SKM-1 (cell line): ENCODE measurements at regions not wholly inside any gene's neighbourhood (a gene's known extent, or its start where the extent isn't known, plus 50 kb on each side); places are given as distances from the start of the nearest gene placed in this dataset.
"Not testable (repeated sequence)": the region's sequence is repeated elsewhere in the genome, so short reads cannot be mapped to it uniquely, and the experiment has no call there.

ENCODE experiments used
- DNase-seq: peaks from one replicate; lab custom pipeline; 2025; ENCODE audit not compliant: unreplicated experiment; lab: John Stamatoyannopoulos, UW

GRCh38 chr2:234203135-234203984, 152.9 kb downstream of the SPP2 start:
- no peak for DNase-seq

- DNase-seq = no peak
These were observed 152.1 kb downstream of the SPP2 start for GRCh38 chr2:234202601-234203000.

- no peak for DNase-seq
These were observed 149.5 kb downstream of the SPP2 start for GRCh38 chr2:234199996-234200395.

- DNase-seq = no peak
These were observed 148.5 kb downstream of the SPP2 start for GRCh38 chr2:234198976-234199375.

GRCh38 chr2:234195516-234195915, 145.0 kb downstream of the SPP2 start:
- DNase-seq = no peak

- DNase-seq = no peak
These were observed 143.6 kb downstream of the SPP2 start for GRCh38 chr2:234193977-234194563.

GRCh38 chr2:234191819-234192407, 141.4 kb downstream of the SPP2 start:
- no peak for DNase-seq

GRCh38 chr2:234189786-234190300, 139.3 kb downstream of the SPP2 start:
- DNase-seq = no peak

- DNase-seq = no peak
These were observed 138.7 kb downstream of the SPP2 start for GRCh38 chr2:234189230-234189629.

GRCh38 chr2:234187646-234188174, 137.2 kb downstream of the SPP2 start:
- no peak for DNase-seq

GRCh38 chr2:234181121-234181520, 130.6 kb downstream of the SPP2 start:
- no peak for DNase-seq

- DNase-seq = no peak
These were observed 128.5 kb downstream of the SPP2 start for GRCh38 chr2:234179031-234179363.

GRCh38 chr2:234178330-234179030, 128.0 kb downstream of the SPP2 start:
- DNase-seq = no peak

- DNase-seq = no peak
These were observed 125.1 kb downstream of the SPP2 start for GRCh38 chr2:234175649-234176048.

- no peak for DNase-seq
These were observed 124.2 kb downstream of the SPP2 start for GRCh38 chr2:234174742-234175141.

GRCh38 chr2:234172532-234172931, 122.0 kb downstream of the SPP2 start:
- no peak for DNase-seq

- no peak for DNase-seq
These were observed 121.6 kb downstream of the SPP2 start for GRCh38 chr2:234172066-234172465.

GRCh38 chr2:234171666-234172065, 121.2 kb downstream of the SPP2 start:
- no peak for DNase-seq

- no peak for DNase-seq
These were observed 119.2 kb downstream of the SPP2 start for GRCh38 chr2:234169674-234170073.

- not testable (repeated sequence) for DNase-seq
These were observed 118.4 kb downstream of the SPP2 start for GRCh38 chr2:234168605-234169570.
